ENCODE measurements at regions not wholly inside any gene's neighbourhood (a gene's known extent, or its start where the extent isn't known, plus 50 kb on each side); places are given as distances from the start of the nearest gene placed in this dataset.

DNA sequence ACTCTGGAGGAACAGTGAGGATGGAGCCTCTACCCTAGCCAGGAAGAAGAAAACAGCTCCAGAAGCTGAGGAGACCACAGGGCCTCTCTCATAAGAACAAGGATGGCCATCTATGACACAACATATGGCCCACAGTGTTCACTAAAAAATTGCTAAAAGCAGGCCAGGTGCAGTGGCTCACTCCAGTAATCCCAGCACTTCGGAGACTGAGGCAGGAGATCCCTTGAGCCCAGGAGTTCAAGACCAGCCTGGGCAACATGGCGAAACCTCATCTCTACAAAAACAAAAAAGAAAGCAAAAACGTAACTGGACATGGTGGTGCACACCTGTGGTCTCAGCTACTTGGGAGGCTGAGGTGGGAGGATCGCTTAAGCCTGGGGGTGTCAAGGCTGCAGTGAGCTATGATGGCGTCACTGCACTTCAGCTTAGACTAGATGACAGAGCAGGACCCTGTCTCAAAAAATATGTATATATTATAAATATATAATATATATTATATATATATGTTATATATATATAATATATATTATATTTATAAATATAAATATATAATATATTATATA lies 103.1 kb downstream of the TOMM20 start:
- DNase-seq, result no peak

- no peak for DNase-seq
These were observed 103.8 kb downstream of the TOMM20 start for GRCh38 chr1:235024711-235025421.

GRCh38 chr1:235023711-235024439 lies 104.8 kb downstream of the TOMM20 start:
- DNase-seq, result no peak

GRCh38 chr1:235022981-235023710 lies 105.5 kb downstream of the TOMM20 start:
- DNase-seq, result no peak

- no peak for DNase-seq
These were observed 106.2 kb downstream of the TOMM20 start for GRCh38 chr1:235022341-235022980.

DNA sequence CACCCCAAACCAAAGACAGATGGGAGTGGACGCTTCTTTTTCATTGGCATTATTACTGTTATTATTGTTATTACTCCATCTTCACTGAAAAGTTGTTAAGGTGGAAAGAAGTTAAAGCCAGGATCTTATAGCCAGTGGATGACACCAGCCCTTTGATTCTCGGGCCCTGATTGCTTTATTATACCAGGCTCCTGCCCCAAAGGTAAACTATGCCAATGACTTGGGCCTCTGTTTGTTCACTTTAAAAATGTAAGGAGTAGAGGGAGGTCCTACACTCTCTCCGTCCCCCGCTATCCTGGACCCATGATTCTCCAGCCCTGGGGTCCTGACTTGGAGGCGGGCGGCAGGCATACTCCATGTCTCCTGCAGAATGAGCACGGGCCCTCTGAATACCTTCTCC lies 106.8 kb downstream of the TOMM20 start:
- no peak for DNase-seq

DNA sequence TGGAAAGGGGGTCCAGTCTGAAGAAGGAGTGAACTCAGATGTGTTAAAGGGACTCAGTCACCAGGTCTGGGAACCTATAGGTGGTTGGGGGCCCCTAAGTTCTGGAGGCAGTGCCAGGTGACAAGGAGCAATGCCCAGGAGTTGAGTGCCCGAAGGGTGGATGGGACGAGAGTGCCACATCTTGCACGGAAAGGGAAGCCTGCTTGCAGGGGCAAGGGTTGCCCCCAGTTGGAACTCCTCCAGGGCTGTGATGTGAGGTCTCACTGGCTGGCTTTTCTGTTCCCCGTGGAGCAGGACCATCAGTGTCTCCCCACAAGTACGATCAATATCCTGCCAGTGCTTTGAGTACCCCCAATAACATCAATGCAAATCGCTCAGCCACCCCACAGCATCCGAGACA lies 107.3 kb downstream of the TOMM20 start:
- DNase-seq, result no peak

GRCh38 chr1:235019961-235020360 lies 108.7 kb downstream of the TOMM20 start:
- no peak for DNase-seq

GRCh38 chr1:235019471-235019870 lies 109.2 kb downstream of the TOMM20 start:
- no peak for DNase-seq

GRCh38 chr1:235018720-235019444 lies 109.8 kb downstream of the TOMM20 start:
- DNase-seq, result no peak

DNA sequence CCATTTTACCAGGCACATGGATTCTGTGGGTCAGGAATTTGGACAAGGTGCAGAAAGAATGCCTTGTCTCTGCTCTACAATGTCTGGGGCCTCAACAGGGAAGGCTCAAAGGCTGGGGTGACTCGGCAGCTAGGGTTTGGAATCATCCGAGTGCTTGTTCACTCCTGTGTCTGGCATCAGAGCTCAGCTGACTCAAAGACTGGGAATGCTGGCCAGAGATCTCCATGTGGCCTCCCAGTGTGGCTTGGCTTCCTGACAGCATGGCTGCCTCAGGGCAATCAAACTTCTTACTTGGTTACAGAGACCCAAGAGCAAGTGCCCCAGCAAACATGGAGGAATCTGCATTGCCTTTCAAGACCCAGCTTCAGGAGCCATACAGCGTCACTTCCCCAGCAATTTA lies 110.5 kb downstream of the TOMM20 start:
- no peak for DNase-seq

DNA sequence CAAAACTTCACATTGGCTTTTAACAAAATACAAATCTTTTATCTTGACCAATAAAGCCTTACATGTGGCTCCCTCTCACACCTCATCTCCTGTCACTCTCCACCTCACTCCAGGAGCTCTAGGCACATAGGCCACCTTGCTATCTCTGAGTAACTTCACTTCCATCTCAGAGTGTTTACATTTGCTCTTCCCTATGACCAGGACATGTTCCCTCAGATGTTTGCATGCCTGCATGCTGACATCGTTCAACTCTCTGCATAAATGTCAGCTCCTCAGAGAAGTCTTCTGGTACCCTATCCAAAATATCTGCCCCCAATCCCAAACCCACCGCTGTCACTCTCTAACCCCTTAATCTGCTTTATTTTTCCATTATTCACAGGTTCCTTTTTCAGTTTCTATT lies 110.9 kb downstream of the TOMM20 start:
- no peak for DNase-seq

DNA sequence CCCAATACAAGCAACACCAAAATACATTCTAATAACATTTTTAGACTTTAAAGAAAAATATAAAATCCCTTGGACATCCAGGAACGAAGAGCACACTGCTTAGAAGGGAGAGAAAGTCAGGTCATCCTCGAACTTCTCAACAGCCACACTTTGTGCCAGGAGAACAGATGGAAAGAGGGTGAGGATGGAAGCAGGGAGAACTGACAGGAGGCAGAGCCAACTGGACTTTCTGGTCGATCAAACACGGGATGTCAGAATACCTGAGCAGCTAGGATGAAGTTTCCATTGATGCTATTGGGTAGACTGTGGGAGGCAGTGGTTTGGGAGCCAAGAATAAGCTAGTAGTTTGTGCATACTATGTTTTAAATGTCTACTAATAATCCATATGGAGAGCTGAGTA lies 111.4 kb downstream of the TOMM20 start:
- no peak for DNase-seq

- no peak for DNase-seq
These were observed 113.2 kb downstream of the TOMM20 start for GRCh38 chr1:235015291-235015985.

- no peak for DNase-seq
These were observed 113.9 kb downstream of the TOMM20 start for GRCh38 chr1:235014756-235015155.

- DNase-seq, result no peak
These were observed 115.1 kb downstream of the TOMM20 start for GRCh38 chr1:235013512-235013911.

- no peak for DNase-seq
These were observed 116.0 kb downstream of the TOMM20 start for GRCh38 chr1:235012436-235013210.

DNA sequence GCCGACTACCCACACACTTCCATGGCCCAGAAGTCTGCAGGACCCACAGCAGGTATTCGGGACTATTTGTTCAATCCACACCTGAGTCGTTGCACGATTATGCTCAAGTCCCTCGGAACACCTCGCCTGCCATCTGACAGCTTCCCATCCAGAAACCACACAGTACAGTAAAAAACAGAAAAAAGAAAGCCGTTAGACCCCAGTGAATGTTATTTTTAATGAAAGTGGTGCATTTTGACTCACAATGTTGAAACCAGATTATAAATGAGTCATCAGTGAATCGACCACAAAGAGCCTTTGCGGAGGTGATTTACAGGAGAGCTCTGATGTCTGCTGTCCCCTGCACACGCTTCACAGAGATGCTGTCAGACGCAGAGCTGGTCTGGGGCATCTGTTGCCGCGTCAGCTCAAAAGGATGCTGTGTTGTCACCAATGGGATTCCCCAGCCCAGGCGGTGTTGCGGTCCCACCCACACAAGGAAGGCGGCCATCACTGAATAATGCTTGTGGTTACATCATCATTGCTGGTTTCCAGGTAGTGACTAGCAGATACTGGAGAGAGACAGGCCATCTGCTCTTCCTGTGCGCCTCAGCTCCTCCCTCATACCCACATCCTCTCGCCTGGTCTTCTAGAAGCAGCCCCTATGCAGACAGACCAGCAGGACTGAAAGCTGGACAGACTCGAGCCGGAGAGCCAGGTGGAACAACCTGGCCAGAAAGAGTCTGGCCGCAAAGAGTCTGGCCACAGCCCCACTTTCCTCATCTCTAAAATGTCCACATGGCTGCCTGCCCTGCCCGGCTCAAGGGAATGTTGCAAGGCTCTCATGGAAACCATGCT lies 116.8 kb downstream of the TOMM20 start:
- no peak for DNase-seq

DNA sequence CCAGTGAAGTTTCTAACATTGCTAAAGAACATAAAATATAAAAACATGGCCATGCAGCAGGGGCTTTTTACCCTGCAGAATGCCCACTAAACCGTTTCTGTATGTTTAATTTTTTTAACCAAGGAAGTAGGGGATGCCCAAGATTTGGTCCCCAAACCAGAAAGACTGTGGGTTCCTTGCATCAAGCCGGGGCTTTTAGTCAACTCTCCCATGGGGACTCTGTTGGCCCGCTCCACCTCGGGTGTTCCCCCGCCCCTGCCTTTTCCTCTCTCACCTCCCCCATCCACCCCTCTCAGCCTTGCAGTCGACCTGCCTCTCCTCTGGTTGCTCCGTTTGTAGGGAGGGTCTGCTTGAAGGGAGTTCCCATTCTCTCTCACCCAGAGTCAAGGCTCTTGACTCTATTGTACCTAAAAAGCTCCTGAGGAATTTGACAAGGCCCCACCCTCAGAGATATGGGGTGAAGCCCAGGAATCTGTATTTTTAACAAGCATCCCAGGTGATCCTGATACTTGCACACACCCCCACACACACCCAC lies 117.5 kb downstream of the TOMM20 start:
- no peak for DNase-seq
